Activated CD4-positive, alpha-beta T cell treated with anti-CD3 and anti-CD28 coated beads, Interleukin-2, amount 10 ng/mL, durations not matched to agents 7 days and 5 days (primary cell): ENCODE measurements at regions not wholly inside any gene's neighbourhood (a gene's known extent, or its start where the extent isn't known, plus 50 kb on each side); places are given as distances from the start of the nearest gene placed in this dataset.
A peak's percentile ranks its signal among the peaks of the same experiment; 100 is the strongest.

ENCODE experiments used
- CTCF ChIA-PET: fragments of 350-600 bp; sonication (Branson Sonifier 250); formaldehyde crosslinking; loops from one replicate; lab custom pipeline; 2021; ENCODE audit warnings: antibody characterized with exemption; lab: Charles Lee
- POLR2A ChIA-PET: fragments of 350-600 bp; sonication (Branson Sonifier 250); formaldehyde crosslinking; loops from one replicate; lab custom pipeline; 2021; ENCODE audit warnings: antibody characterized with exemption; lab: Charles Lee
- DNase-seq: peaks from one replicate; pipeline ENCODE4 v3.0.0-alpha.2; 2020
- H3K27ac Mint-ChIP-seq: one replicate; pipeline ENCODE4 v1.8.0; 2021; ENCODE audit warnings: mild to moderate bottlenecking, moderate library complexity, mixed read lengths
- H3K27me3 Mint-ChIP-seq: one replicate; pipeline ENCODE4 v1.8.0; 2021; ENCODE audit warnings: mixed read lengths
- H3K36me3 Mint-ChIP-seq: one replicate; pipeline ENCODE4 v1.8.0; 2021; ENCODE audit warnings: low read depth, mixed read lengths
- H3K4me1 Mint-ChIP-seq: one replicate; pipeline ENCODE4 v1.8.0; 2021; ENCODE audit warnings: mixed read lengths
- H3K4me3 Mint-ChIP-seq: one replicate; pipeline ENCODE4 v1.8.0; 2021; ENCODE audit warnings: mild to moderate bottlenecking, moderate library complexity, mixed read lengths
- H3K9me3 Mint-ChIP-seq: one replicate; pipeline ENCODE4 v1.8.0; 2021; ENCODE audit warnings: mixed read lengths

DNA sequence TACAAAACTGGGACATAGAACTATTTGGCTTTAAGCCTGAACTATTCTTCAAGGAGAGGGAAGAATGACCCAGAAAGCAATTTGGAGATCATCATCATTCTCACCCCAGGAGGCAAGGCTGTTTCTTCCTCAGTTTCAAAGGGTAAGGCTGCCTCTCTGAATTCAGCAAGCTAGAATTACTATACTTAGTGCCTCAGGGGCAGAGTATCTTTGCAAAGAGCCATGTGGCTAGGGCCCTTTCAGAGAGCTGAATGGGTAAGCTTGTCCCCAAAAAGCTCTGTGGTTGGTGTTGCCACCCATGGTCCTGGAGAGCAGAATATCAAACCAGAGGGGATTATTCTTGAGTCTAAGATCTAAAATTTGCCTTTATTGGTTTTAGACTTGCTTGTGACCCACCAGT is 720.3 kb upstream of the ARPP21 start:
- ChIA-PET CTCF (no interaction called here), POLR2A (no interaction called here)
- Mint-ChIP-seq H3K27me3 (no peaks in the 10 kb centered on the region), H3K36me3 (no peaks in the 10 kb centered on the region), H3K9me3 (peaks cover 2% of the 10 kb centered on the region), H3K27ac (no peak overlapping the region), H3K4me1 (no peaks in the 10 kb centered on the region), H3K4me3 (no peak overlapping the region)
- DNase-seq, result no peak

DNA sequence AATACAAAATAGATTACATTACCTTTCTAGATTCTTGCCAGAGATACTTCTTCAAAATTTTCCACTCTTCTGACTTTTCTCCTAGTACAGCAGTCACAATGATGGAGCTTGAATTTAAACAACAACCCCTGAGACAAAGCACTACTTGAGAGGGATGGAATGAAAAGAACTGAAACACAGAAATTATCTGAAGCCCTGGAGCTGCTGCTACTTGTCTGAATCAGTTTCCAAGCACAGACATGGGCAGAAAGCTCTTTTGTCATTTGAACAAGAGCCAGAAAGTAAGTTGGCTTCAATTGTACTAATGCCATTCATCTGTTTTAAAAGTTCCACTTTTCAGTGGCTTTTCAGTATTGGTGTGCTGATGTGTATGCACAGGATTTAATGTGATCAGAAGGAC is 718.5 kb upstream of the ARPP21 start:
- no peak overlapping the region for H3K27ac Mint-ChIP-seq
- no peaks in the 10 kb centered on the region for H3K36me3 Mint-ChIP-seq
- no peak overlapping the region for H3K4me3 Mint-ChIP-seq
- CTCF ChIA-PET, result no interaction called here
- DNase-seq, result no peak
- POLR2A ChIA-PET, result no interaction called here
- H3K27me3 Mint-ChIP-seq, result no peaks in the 10 kb centered on the region
- no peaks in the 10 kb centered on the region for H3K4me1 Mint-ChIP-seq
- peaks cover 2% of the 10 kb centered on the region for H3K9me3 Mint-ChIP-seq

DNA sequence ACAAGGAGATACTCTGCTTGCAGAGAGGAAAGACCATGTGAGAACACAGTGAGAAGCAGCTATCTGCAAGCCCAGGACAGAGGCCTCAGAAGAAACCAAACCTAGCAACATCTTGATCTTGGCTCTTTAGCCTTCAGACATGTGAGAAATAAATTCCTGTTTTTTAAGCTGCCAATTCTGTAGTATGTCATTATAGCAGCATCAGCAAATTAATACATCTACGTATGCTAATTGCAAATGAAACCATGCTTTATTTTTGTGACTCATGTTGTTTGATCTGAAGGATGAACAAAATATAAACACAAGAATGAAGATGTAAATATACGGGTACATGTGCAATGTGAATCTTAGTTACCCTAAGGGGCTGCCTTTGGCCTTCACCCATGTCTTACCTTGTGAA is 714.4 kb upstream of the ARPP21 start:
- no peaks in the 10 kb centered on the region for H3K27me3 Mint-ChIP-seq
- H3K9me3 Mint-ChIP-seq, result no peaks in the 10 kb centered on the region
- POLR2A ChIA-PET, result no interaction called here
- no peaks in the 10 kb centered on the region for H3K36me3 Mint-ChIP-seq
- DNase-seq, result no peak
- no peak overlapping the region for H3K27ac Mint-ChIP-seq
- no peaks in the 10 kb centered on the region for H3K4me1 Mint-ChIP-seq
- CTCF ChIA-PET, result no interaction called here
- no peak overlapping the region for H3K4me3 Mint-ChIP-seq

DNA sequence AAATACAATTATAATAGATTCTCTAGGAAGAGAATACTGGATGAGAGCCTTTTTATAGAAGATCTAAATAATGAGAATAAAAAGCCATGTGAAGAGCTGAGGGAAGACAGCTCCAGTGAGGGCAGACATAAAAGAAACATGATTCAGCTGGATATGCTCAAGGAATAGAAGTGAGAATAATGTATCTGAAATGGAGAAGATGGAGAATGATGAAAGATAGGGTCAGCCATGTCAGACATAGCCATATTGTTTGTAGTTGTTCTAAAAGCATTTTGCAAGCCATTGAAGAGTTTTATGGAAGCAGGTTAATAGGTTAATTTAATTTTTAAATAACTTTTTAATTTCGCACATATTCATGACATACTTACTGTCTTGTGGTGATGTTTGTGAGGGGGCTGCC is 713.5 kb upstream of the ARPP21 start:
- POLR2A ChIA-PET, result no interaction called here
- Mint-ChIP-seq H3K36me3 (no peaks in the 10 kb centered on the region), H3K4me3 (no peak overlapping the region), H3K27ac (no peak overlapping the region), H3K27me3 (no peaks in the 10 kb centered on the region), H3K4me1 (no peaks in the 10 kb centered on the region), H3K9me3 (peaks cover 3% of the 10 kb centered on the region)
- no peak for DNase-seq
- CTCF ChIA-PET, result no interaction called here

DNA sequence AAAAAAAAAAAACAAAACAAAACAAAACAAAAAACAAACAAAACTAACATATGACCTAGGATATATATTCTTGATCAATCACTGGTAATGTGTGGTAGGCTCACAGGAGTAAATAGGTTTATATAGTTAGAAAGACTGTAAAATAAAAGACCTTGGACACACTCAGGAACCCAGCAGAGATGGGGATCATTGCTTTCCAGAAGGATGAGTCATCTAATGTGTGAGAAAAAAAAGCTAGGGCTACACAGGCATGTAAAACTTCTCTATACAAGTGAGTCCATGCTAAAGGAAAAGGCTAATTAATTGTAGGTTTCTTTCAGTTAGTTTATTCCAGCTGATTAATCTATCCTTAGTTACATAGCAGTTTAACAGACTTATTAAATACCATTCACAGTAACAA is 710.3 kb upstream of the ARPP21 start:
- POLR2A ChIA-PET, result no interaction called here
- Mint-ChIP-seq H3K27ac (no peak overlapping the region), H3K9me3 (peaks cover 10% of the 10 kb centered on the region), H3K36me3 (no peaks in the 10 kb centered on the region), H3K27me3 (no peaks in the 10 kb centered on the region), H3K4me1 (no peaks in the 10 kb centered on the region), H3K4me3 (no peak overlapping the region)
- DNase-seq, result no peak
- CTCF ChIA-PET, result no interaction called here

DNA sequence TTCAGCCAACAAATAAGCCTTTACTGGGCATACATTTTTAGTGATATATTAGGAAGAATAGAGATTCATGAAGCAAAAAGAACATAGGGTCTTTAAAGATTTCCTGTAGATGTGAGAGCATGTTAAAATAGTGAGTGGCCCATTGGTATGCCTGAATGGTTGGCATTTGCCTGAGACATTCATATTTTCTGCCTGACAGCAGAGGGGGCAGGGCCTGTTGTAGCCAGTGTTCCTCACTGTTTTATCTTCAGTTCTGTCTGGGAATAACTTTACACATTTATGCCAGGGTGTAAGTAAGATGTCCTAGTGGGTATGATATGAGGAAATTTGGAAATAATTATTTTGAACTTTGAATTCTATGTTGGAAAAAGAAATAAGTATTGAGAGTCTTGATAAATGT is 704.7 kb upstream of the ARPP21 start:
- peaks cover 10% of the 10 kb centered on the region for H3K9me3 Mint-ChIP-seq
- no peaks in the 10 kb centered on the region for H3K27me3 Mint-ChIP-seq
- H3K4me1 Mint-ChIP-seq, result no peaks in the 10 kb centered on the region
- H3K36me3 Mint-ChIP-seq, result no peaks in the 10 kb centered on the region
- POLR2A ChIA-PET, result no interaction called here
- H3K27ac Mint-ChIP-seq, result no peak overlapping the region
- H3K4me3 Mint-ChIP-seq, result no peak overlapping the region
- DNase-seq, result no peak
- CTCF ChIA-PET, result no interaction called here

DNA sequence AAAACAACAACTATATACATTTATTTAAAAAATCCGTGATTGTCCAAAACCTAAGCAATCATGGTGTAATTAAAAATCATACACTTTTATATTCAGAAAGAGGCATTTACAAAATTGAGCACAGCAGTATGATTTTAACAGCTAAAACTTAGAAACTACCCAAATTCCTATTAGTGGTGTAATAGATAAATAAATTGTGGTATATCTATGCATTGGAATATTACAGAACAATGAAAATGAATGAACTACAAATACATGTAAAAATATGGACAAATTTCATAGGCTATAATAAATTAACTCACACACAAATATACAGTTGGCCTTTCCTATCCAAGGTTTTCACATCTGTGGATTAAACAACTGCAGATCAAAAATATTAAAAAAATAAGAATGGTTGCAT is 700.5 kb upstream of the ARPP21 start:
- Mint-ChIP-seq H3K9me3 (no peaks in the 10 kb centered on the region), H3K4me3 (no peak overlapping the region), H3K27me3 (no peaks in the 10 kb centered on the region), H3K27ac (no peak overlapping the region), H3K4me1 (no peaks in the 10 kb centered on the region), H3K36me3 (no peaks in the 10 kb centered on the region)
- ChIA-PET CTCF (no interaction called here), POLR2A (no interaction called here)
- DNase-seq, result no peak

DNA sequence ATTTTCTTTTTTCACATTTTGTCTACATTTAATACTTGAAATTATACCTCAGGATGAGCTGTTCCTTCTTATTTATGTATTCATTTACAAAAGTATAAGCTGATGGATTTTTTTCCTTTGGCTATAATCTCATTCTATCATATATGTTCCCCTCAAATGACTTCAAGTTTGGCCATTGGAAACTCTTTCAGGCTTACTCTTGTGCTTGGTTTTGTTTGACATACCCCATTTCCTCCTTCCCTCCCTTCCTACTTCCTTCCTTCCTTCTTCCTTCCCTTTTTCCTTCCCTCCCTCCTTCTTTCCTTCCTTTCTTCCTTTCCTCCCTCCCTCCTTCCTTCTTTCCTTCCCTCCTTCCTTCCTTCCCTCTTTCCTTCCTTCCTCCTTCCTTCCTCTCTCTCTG is 697.1 kb upstream of the ARPP21 start:
- CTCF ChIA-PET, result no interaction called here
- DNase-seq, result no peak

DNA sequence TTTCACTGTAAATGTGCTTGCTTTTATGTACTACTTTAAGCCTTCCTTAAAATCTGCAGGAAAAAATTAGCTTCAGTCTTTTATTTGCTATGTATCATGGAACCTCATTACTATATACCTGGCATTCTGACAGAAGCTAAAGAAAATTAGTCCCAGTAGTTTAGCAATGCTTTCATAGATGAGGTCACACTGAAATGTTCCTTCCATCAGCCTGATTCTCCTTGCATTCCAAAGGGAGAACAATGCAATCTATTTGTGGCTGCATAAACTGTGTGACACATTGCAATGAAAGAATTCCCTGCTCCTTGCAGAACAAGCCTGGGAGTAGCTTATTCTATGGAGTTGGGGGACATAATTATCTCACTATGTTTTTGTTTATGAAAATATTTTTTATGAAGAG is 691.5 kb upstream of the ARPP21 start:
- H3K36me3 Mint-ChIP-seq, result no peaks in the 10 kb centered on the region
- H3K27me3 Mint-ChIP-seq, result no peaks in the 10 kb centered on the region
- H3K4me1 Mint-ChIP-seq, result no peaks in the 10 kb centered on the region
- no peaks in the 10 kb centered on the region for H3K9me3 Mint-ChIP-seq
- no peak overlapping the region for H3K4me3 Mint-ChIP-seq
- POLR2A ChIA-PET, result no interaction called here
- no peak overlapping the region for H3K27ac Mint-ChIP-seq
- CTCF ChIA-PET, result no interaction called here
- no peak for DNase-seq

More for the DNA sequence above, 697.1 kb upstream of the ARPP21 start:
- no peaks in the 10 kb centered on the region for H3K27me3 Mint-ChIP-seq
- H3K9me3 Mint-ChIP-seq, result no peaks in the 10 kb centered on the region
- POLR2A ChIA-PET, result no interaction called here
- no peak overlapping the region for H3K27ac Mint-ChIP-seq
- H3K4me3 Mint-ChIP-seq, result no peak overlapping the region
- no peaks in the 10 kb centered on the region for H3K36me3 Mint-ChIP-seq
- H3K4me1 Mint-ChIP-seq, result no peaks in the 10 kb centered on the region

DNA sequence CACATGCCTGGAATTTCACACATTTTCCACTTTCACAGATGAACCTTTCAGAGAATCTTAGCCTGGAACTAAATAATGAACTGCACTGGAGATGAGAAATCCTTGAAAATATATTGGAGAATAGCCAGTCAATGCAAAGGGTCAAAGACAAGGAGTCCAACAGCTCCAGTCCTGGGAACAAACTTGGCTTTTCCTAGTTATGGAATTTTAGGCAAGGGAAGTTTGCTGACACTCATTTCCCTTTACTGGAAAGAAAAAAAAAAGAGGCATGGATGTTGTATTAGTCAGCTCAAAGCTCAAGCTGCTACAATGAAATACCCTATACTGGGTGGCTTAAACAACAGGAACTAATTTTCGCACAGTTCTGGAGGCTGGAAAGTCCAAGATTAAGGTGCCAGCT is 690.8 kb upstream of the ARPP21 start:
- H3K27me3 Mint-ChIP-seq, result no peaks in the 10 kb centered on the region
- H3K9me3 Mint-ChIP-seq, result no peaks in the 10 kb centered on the region
- no peak overlapping the region for H3K4me3 Mint-ChIP-seq
- no peaks in the 10 kb centered on the region for H3K36me3 Mint-ChIP-seq
- no peak for DNase-seq
- POLR2A ChIA-PET, result no interaction called here
- no peaks in the 10 kb centered on the region for H3K4me1 Mint-ChIP-seq
- CTCF ChIA-PET, result no interaction called here
- H3K27ac Mint-ChIP-seq, result no peak overlapping the region

DNA sequence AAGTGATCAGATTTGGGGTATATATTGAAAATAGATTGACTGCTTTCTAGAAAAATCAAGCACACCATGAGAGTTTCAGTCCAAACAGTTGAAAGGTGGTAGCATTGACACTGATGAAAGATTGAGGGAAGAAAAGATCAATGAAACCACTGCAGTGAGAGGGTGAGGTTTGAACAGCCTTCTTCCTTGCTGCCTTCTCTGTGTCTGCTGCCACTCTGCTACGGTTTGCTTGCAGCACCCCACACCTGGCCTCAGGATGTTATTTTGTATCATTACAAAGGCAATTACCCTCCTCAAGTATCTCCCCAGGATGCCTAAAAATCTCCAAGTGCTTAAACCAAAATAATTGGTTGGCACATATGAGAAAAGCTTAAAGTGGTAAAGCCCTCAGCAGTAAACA is 683.6 kb upstream of the ARPP21 start:
- H3K9me3 Mint-ChIP-seq, result no peaks in the 10 kb centered on the region
- ChIA-PET CTCF (no interaction called here), POLR2A (no interaction called here)
- H3K4me3 Mint-ChIP-seq, result no peak overlapping the region
- no peak overlapping the region for H3K27ac Mint-ChIP-seq
- no peaks in the 10 kb centered on the region for H3K27me3 Mint-ChIP-seq
- no peaks in the 10 kb centered on the region for H3K36me3 Mint-ChIP-seq
- peaks cover 22% of the 10 kb centered on the region for H3K4me1 Mint-ChIP-seq
- peak; percentile 5 for DNase-seq

DNA sequence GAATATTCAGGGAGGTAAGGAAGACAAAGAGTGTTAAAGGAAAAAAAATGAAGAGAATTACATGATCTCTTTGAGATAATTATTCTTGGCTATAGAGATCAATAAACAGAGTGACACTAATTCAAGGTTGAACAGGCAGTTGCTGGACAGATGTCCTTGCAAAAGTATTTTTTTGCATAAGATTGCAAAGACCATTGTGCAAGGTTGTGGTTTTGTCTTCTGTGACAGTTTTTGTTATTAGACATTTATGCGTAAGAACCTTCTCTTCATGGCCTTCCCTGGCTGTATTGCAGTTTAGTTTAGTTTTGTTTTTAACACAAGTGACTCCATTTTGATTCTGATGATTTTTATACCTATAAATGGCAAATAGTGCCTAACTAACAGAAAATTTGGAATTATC is 682.8 kb upstream of the ARPP21 start:
- no peak for DNase-seq
- no peaks in the 10 kb centered on the region for H3K36me3 Mint-ChIP-seq
- no peaks in the 10 kb centered on the region for H3K9me3 Mint-ChIP-seq
- POLR2A ChIA-PET, result no interaction called here
- no peak overlapping the region for H3K27ac Mint-ChIP-seq
- H3K4me3 Mint-ChIP-seq, result no peak overlapping the region
- CTCF ChIA-PET, result no interaction called here
- peaks cover 22% of the 10 kb centered on the region for H3K4me1 Mint-ChIP-seq
- H3K27me3 Mint-ChIP-seq, result no peaks in the 10 kb centered on the region

DNA sequence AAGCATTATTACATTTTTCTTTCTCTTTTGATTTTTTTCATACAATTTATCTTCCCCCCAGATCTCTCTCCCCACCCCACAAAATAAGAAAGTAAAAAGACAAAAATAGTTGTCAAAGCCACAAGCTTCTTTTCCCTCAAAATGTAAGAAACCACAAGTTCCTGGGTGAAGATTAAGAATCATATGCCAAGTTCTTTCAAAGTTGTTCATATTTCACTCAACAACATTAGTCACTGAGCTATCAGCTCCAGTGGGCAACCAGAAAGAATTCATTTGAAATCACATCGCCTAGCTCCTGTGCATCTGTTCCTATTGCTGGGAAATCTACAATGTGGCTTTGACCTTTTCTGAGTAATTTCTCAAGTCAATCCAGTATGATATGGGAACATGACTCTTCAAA is 681.6 kb upstream of the ARPP21 start:
- DNase-seq, result no peak
- ChIA-PET CTCF (no interaction called here), POLR2A (no interaction called here)
- peaks cover 22% of the 10 kb centered on the region for H3K4me1 Mint-ChIP-seq
- no peaks in the 10 kb centered on the region for H3K9me3 Mint-ChIP-seq
- no peaks in the 10 kb centered on the region for H3K27me3 Mint-ChIP-seq
- no peak overlapping the region for H3K4me3 Mint-ChIP-seq
- H3K36me3 Mint-ChIP-seq, result no peaks in the 10 kb centered on the region
- no peak overlapping the region for H3K27ac Mint-ChIP-seq

DNA sequence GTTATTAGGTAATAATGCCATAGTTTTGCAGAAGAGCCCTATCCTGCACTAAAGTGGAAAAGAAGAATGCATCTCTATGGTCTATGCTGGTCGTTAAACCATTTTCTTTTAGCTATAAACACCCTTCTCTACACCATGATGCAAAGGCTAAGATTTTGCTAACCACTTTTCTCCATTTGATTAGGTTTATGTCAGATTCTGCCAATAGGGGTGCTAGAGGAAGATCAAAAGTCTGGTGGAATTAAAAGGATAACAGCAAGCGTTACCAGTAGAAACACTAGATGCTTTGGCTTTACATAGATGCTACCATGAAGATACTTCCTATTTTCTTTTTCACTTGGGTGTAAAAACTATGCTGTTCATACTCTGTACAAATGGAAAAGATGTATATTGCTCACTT is 669.8 kb upstream of the ARPP21 start:
- CTCF ChIA-PET, result no interaction called here
- Mint-ChIP-seq H3K9me3 (no peaks in the 10 kb centered on the region), H3K4me1 (no peaks in the 10 kb centered on the region), H3K27ac (no peak overlapping the region), H3K36me3 (no peaks in the 10 kb centered on the region), H3K27me3 (no peaks in the 10 kb centered on the region), H3K4me3 (no peak overlapping the region)
- no peak for DNase-seq
- POLR2A ChIA-PET, result no interaction called here

DNA sequence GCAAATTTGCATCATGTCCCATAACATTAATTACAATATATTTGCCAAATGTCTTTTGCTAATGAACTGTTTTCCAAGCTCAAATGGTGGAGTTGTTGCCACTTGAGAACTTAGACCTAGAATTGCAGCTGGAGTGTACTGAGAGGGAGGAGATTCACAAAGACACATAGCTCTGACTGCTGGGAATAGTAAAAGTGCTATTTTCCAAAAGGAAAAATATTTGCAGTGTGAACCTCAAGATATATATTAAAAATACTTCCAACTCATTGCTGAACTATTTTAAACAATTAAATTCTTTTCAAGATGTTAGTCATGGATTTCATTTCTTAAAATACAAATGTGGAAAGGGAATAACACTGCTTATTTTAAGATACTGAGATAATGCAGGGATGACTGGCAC is 666.8 kb upstream of the ARPP21 start:
- Mint-ChIP-seq H3K4me1 (no peaks in the 10 kb centered on the region), H3K27me3 (no peaks in the 10 kb centered on the region)
- POLR2A ChIA-PET, result no interaction called here

More for the DNA sequence above, 666.8 kb upstream of the ARPP21 start:
- Mint-ChIP-seq H3K9me3 (peaks cover 3% of the 10 kb centered on the region), H3K4me3 (no peak overlapping the region), H3K27ac (no peak overlapping the region), H3K36me3 (no peaks in the 10 kb centered on the region)
- CTCF ChIA-PET, result no interaction called here
- no peak for DNase-seq
